Tibial artery (tissue), 4 donors: ENCODE measurements at regions not wholly inside any gene's neighbourhood (a gene's known extent, or its start where the extent isn't known, plus 50 kb on each side); places are given as distances from the start of the nearest gene placed in this dataset.

Experiments used
- DNase-seq, 2 donors: peaks; one replicate each; pipeline ENCODE4 v3.0.0-alpha.2; 2019
- H3K27ac ChIP-seq, 2 donors: fragments of 200-600 bp; sonication (generic) in 1 of 2; 1 replicate in 1 of 2; 2 replicates in 1 of 2; pipeline ENCODE4 v1.5.1; 2018 to 2019; ENCODE audit warnings: mild to moderate bottlenecking in 1 of 2
- H3K27me3 ChIP-seq, 2 donors: fragments of 200-600 bp; sonication (generic) in 1 of 2; one replicate each; pipeline versions ENCODE4 v1.5.1 to v1.6.0; 2016 to 2019
- H3K36me3 ChIP-seq, 3 donors: fragments of 200-600 bp; sonication (generic) in 2 of 3; one replicate each; pipeline ENCODE4 v1.5.1; 2016 to 2019; ENCODE audit warnings: mild to moderate bottlenecking in 2 of 3
- H3K4me1 ChIP-seq, 4 donors: fragments of 200-600 bp; sonication (generic) in 2 of 4; 1 replicate in 3 of 4; 2 replicates in 1 of 4; pipeline ENCODE4 v1.5.1; 2016 to 2019
- H3K4me3 ChIP-seq, 2 donors: fragments of 200-600 bp; sonication (generic) in 1 of 2; 1 replicate in 1 of 2; 2 replicates in 1 of 2; pipeline ENCODE4 v1.5.1; 2018 to 2019; ENCODE audit warnings: mild to moderate bottlenecking in 2 of 2
- H3K9me3 ChIP-seq, 3 donors: fragments of 200-600 bp; sonication (generic) in 1 of 3; one replicate each; pipeline ENCODE4 v1.5.1; 2016 to 2019
- CTCF ChIP-seq, 2 experiments: fragments of 200-600 bp in 1 of 2; fragments of 450-650 bp in 1 of 2; IDR thresholded peaks; one replicate each; pipeline ENCODE4 v1.5.1; 2017 to 2019; ENCODE audit warnings: antibody characterized with exemption in 2 of 2, mild to moderate bottlenecking in 1 of 2, moderate library complexity in 1 of 2
- intact Hi-C: fragments of 100-400 bp; cut with DNase I; formaldehyde crosslinking; loops from one replicate; pipeline ENCODE4 v1.15.0; 2023; ENCODE audit warnings: low total_unique reads

DNA sequence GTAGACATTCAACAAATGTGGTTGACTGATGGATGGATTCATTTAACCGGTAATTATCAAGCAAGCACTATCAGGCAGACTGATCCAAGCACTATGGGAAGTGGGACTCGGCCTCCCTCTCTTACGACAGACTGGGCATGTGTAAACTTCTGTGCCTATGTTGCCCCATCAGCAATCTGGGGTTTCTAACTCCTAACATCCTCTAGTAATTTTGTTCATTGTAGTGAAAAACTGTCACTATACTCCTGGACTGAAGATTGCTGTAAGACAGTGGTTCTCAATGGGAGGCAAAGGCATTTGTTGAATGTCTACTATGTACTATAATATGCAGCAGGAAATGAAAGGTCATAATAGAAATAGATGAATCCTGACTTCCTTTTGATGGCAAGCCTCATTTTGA lies 51.2 kb upstream of the CREB1 start:
- Histone ChIP-seq H3K27ac (no peak overlapping the region), H3K4me1 (peaks cover 0 to 24% (median 2%) of the 10 kb centered on the region in 4 donors), H3K4me3 (no peak overlapping the region), H3K9me3 (no peaks in the 10 kb centered on the region), H3K27me3 (no peaks in the 10 kb centered on the region), H3K36me3 (no peaks in the 10 kb centered on the region)
- intact Hi-C loops, result loop anchor here (10.0 kb wide), 1 partner anchor 784 kb away; no protein-coding TSS in a partner anchor
- DNase-seq, result no peak
- TF ChIP-seq CTCF (IDR thresholded peaks at IDR 0.05), result no peak

DNA sequence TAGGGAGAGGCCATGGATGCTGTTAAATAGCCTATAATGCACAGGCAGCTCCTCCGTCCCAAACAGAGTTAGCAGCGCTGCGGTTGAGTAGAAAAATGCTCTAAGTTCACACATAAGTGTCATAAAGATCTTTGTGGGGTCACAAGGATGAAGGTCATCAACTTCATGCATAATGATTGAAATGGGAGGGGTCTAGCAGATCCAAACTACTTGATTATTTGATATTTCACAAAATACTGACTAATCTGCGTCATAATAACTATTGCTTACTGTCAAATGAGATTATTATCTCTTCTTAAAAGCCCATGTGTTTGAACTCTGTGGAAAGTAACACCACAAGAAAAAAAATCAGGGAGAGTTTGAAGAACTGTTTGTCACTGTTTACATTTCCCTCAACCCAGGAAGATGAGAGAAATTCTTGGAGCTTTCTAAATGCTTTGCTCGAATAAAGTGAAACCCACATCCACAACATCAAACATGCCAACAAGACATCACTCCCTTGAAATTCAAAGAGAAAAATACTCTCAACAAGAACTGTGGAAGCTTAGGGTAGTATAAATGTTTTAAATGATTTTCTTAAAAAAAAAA lies 50.5 kb upstream of the CREB1 start:
- H3K9me3 ChIP-seq, result no peaks in the 10 kb centered on the region
- no peaks in the 10 kb centered on the region for H3K27me3 ChIP-seq
- TF ChIP-seq CTCF (IDR thresholded peaks at IDR 0.05), result no peak
- no peaks in the 10 kb centered on the region for H3K36me3 ChIP-seq
- H3K4me1 ChIP-seq, result peaks cover 0 to 31% (median 2%) of the 10 kb centered on the region in 4 donors
- H3K4me3 ChIP-seq, result no peak overlapping the region
- intact Hi-C loops, result loop anchor here (10.0 kb wide), 1 partner anchor 784 kb away; no protein-coding TSS in a partner anchor
- no peak overlapping the region for H3K27ac ChIP-seq
- no peak for DNase-seq
